SU-DHL-6 (cell line): ENCODE measurements at regions not wholly inside any gene's neighbourhood (a gene's known extent, or its start where the extent isn't known, plus 50 kb on each side); places are given as distances from the start of the nearest gene placed in this dataset.

Experiments used
- H2AFZ ChIP-seq: fragments of 200-600 bp; sonication (generic); 2 replicates; pipeline ENCODE4 v1.6.1; 2014; ENCODE audit warnings: low read depth, mild to moderate bottlenecking, moderate library complexity, mixed read lengths, antibody characterized with exemption, low read length; ENCODE audit not compliant: severe bottlenecking
- H3F3A ChIP-seq: fragments of 200-600 bp; shearing (Covaris generic); 2 replicates; pipeline ENCODE4 v1.6.0; 2016; ENCODE audit warnings: antibody characterized with exemption, mild to moderate bottlenecking; ENCODE audit not compliant: insufficient read depth
- H3K27ac ChIP-seq: fragments of 200-600 bp; sonication (generic); 2 replicates; pipeline ENCODE4 v1.5.1; 2016; ENCODE audit warnings: low read depth, mild to moderate bottlenecking, low read length, moderate library complexity, mixed read lengths
- H3K27me3 ChIP-seq: fragments of 200-600 bp; sonication (generic), shearing (Covaris generic); 2 replicates; pipeline ENCODE4 v1.6.0; 2014; ENCODE audit warnings: mild to moderate bottlenecking, low read length
- H3K36me3 ChIP-seq: fragments of 200-600 bp; sonication (generic); 2 replicates; pipeline ENCODE4 v1.6.1; 2014; ENCODE audit warnings: mild to moderate bottlenecking, low read length, mixed read lengths
- H3K4me2 ChIP-seq: fragments of 300-600, 200-600 bp; shearing (Covaris generic), sonication (generic); 2 replicates; pipeline ENCODE4 v1.6.0; 2014; ENCODE audit warnings: low read length, low read depth, mild to moderate bottlenecking; ENCODE audit not compliant: poor library complexity, severe bottlenecking
- H3K4me3 ChIP-seq: fragments of 200-600 bp; sonication (generic); 2 replicates; pipeline ENCODE4 v1.5.1; 2014; ENCODE audit warnings: antibody characterized with exemption, low read length, mild to moderate bottlenecking, mixed read lengths; ENCODE audit not compliant: insufficient read depth, poor library complexity, severe bottlenecking
- H3K79me2 ChIP-seq: fragments of 200-600 bp; sonication (generic); 2 replicates; pipeline ENCODE4 v1.6.1; 2014; ENCODE audit warnings: mild to moderate bottlenecking, low read length, moderate library complexity; ENCODE audit not compliant: insufficient read depth
- H3K9ac ChIP-seq: fragments of 200-600 bp; sonication (generic); 2 replicates; pipeline ENCODE4 v1.7.0; 2014; ENCODE audit warnings: mild to moderate bottlenecking, low read length
- H3K9me2 ChIP-seq: fragments of 200-600 bp; sonication (generic); replicated peaks from 2 replicates; pipeline ENCODE4 v1.6.1; 2014; ENCODE audit warnings: low read length; ENCODE audit not compliant: insufficient read depth
- H3K9me3 ChIP-seq: fragments of 200-600 bp; sonication (generic); 2 replicates; pipeline ENCODE4 v1.6.1; 2014; ENCODE audit warnings: low read length, mixed read lengths; ENCODE audit not compliant: insufficient read depth
- H4K20me1 ChIP-seq: fragments of 200-600 bp; sonication (generic); 2 replicates; pipeline ENCODE4 v1.6.1; 2014; ENCODE audit warnings: low read depth, mild to moderate bottlenecking, antibody characterized with exemption, low read length, moderate library complexity, mixed read lengths
- CTCF ChIP-seq: fragments of 200-600 bp; sonication (generic); IDR thresholded peaks from one replicate; pipeline ENCODE4 v1.5.1; 2017; ENCODE audit warnings: antibody characterized with exemption, mild to moderate bottlenecking, low read length, moderate library complexity; ENCODE audit not compliant: insufficient read depth, poor library complexity, severe bottlenecking
- EZH2phosphoT487 ChIP-seq: fragments of 200-600 bp; sonication (generic), shearing (Covaris generic); conservative IDR thresholded peaks from 2 replicates; pipeline ENCODE4 v1.6.1; 2018; ENCODE audit warnings: mild to moderate bottlenecking, antibody characterized with exemption, low read length, moderate library complexity, mixed read lengths

- Histone ChIP-seq H2AFZ (no peak overlapping the region), H3F3A (no peaks in the 10 kb centered on the region), H3K36me3 (no peaks in the 10 kb centered on the region), H3K27ac (no peak overlapping the region), H3K27me3 (no peaks in the 10 kb centered on the region), H3K9me3 (no peaks in the 10 kb centered on the region), H3K9ac (no peak overlapping the region), H3K4me3 (no peak overlapping the region), H3K9me2 (no peaks in the 10 kb centered on the region), H4K20me1 (no peaks in the 10 kb centered on the region), H3K4me2 (no peak overlapping the region), H3K79me2 (no peaks in the 10 kb centered on the region)
- no peak for TF ChIP-seq EZH2phosphoT487
- no peak for TF ChIP-seq CTCF
Measured at GRCh38 chr3:24886501-24886900, 391.9 kb upstream of the THRB start.

GRCh38 chr3:24890012-24890411 is 395.4 kb upstream of the THRB start:
- Histone ChIP-seq H3K27ac (no peak overlapping the region), H4K20me1 (no peaks in the 10 kb centered on the region), H3K36me3 (no peaks in the 10 kb centered on the region), H3K9me2 (no peaks in the 10 kb centered on the region), H3K4me2 (no peak overlapping the region), H3F3A (no peaks in the 10 kb centered on the region), H2AFZ (no peak overlapping the region), H3K9me3 (no peaks in the 10 kb centered on the region), H3K79me2 (no peaks in the 10 kb centered on the region), H3K27me3 (no peaks in the 10 kb centered on the region), H3K4me3 (no peak overlapping the region), H3K9ac (no peak overlapping the region)
- no peak for TF ChIP-seq EZH2phosphoT487
- TF ChIP-seq CTCF = no peak

- no peak overlapping the region for H3K27ac ChIP-seq
- H3F3A ChIP-seq = no peaks in the 10 kb centered on the region
- no peaks in the 10 kb centered on the region for H4K20me1 ChIP-seq
- no peaks in the 10 kb centered on the region for H3K27me3 ChIP-seq
- no peak overlapping the region for H3K9ac ChIP-seq
- no peak overlapping the region for H3K4me3 ChIP-seq
- no peaks in the 10 kb centered on the region for H3K9me2 ChIP-seq
- TF ChIP-seq CTCF = no peak
- no peak for TF ChIP-seq EZH2phosphoT487
- no peak overlapping the region for H3K4me2 ChIP-seq
- H2AFZ ChIP-seq = no peak overlapping the region
- no peaks in the 10 kb centered on the region for H3K9me3 ChIP-seq
- no peaks in the 10 kb centered on the region for H3K79me2 ChIP-seq
- no peaks in the 10 kb centered on the region for H3K36me3 ChIP-seq
Measured at GRCh38 chr3:24899373-24899772, 404.7 kb upstream of the THRB start.
